Upper lobe of left lung (tissue), 6 donors: ENCODE measurements at regions not wholly inside any gene's neighbourhood (a gene's known extent, or its start where the extent isn't known, plus 50 kb on each side); places are given as distances from the start of the nearest gene placed in this dataset.

Experiments
- ATAC-seq, 2 donors: fragments of 200-7000 bp; cut with Tn5 transposase; one replicate each; pipeline ENCODE4 v1.9.1; 2022; ENCODE audit warnings: mild to moderate bottlenecking in 2 of 2, moderate library complexity in 2 of 2; ENCODE audit not compliant: low FRiP score in 2 of 2
- DNase-seq, 2 donors: peaks; one replicate each; pipeline ENCODE4 v3.0.0-alpha.2; 2019 to 2020
- H3K27ac ChIP-seq, 4 donors: fragments of 200-600 bp; sonication (generic); one replicate each; pipeline ENCODE4 v1.5.1; 2016 to 2019
- H3K27me3 ChIP-seq, 4 donors: fragments of 200-600 bp; sonication (generic); one replicate each; pipeline ENCODE4 v1.5.1; 2017 to 2019
- H3K36me3 ChIP-seq, 4 donors: fragments of 200-600 bp; sonication (generic); one replicate each; pipeline ENCODE4 v1.5.1; 2016 to 2019
- H3K4me1 ChIP-seq, 4 donors: fragments of 200-600 bp; sonication (generic); one replicate each; pipeline ENCODE4 v1.5.1; 2018 to 2019
- H3K4me3 ChIP-seq, 4 donors: fragments of 200-600 bp; sonication (generic); one replicate each; pipeline ENCODE4 v1.5.1; 2017 to 2019; ENCODE audit warnings: mild to moderate bottlenecking in 2 of 4, moderate library complexity in 1 of 4
- H3K9me3 ChIP-seq, 4 donors: fragments of 200-600 bp; sonication (generic); one replicate each; pipeline ENCODE4 v1.5.1; 2018 to 2019
- EP300 ChIP-seq, 4 donors: sonication (generic); formaldehyde crosslinking; IDR thresholded peaks; one replicate each; pipeline ENCODE4 v1.5.1; 2017; ENCODE audit warnings: antibody characterized with exemption in 4 of 4, control low read depth in 2 of 4
- POLR2A ChIP-seq, 4 donors: fragments of 450-650 bp; IDR thresholded peaks; one replicate each; pipeline ENCODE4 v1.5.1; 2016 to 2017; ENCODE audit warnings: antibody characterized with exemption in 4 of 4, mild to moderate bottlenecking in 2 of 4
- POLR2AphosphoS5 ChIP-seq, 2 donors: sonication (generic); formaldehyde crosslinking; IDR thresholded peaks; one replicate each; pipeline ENCODE4 v1.5.1; 2017; ENCODE audit warnings: antibody characterized with exemption in 2 of 2
- WGBS, 2 donors: methylation state at CpG; one replicate each; pipeline ENCODE4 v1.1.5; 2017 to 2018; 5-methylcytosine and 5-hydroxymethylcytosine counted together
- TF ChIP-seq, protein P1 (sequence below), 6 experiments: fragments of 450-650 bp in 4 of 6; fragments of 200-600 bp in 2 of 6; sonication (generic) in 2 of 6; IDR thresholded peaks; one replicate each; pipeline ENCODE4 v1.5.1; 2016 to 2019; ENCODE audit warnings: antibody characterized with exemption in 6 of 6
- donor health status: DM: no; HTN: no; CAD: no; lungs with moderate emphysema.
- donor health status: DM: no; HTN: yes; CAD: no; lungs with severe emphysema.

DNA sequence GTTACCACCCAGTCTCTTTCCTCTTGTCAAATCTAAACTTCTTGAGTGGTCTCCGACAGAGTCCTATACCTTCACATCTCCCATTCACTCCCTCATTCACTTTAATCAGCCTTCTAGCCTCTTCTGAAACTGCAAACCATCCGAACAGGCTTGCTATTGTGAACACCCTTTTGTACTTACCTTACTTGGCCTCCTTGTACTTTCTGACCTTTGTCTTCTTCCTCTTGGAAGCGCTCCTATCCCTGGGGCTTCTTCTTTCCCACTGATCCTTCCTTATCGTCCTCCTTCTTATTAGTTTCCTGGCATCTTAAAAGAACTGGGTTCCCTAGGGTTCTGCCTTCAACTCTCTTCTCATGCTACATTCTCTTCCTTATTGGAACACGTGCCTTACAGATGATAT lies 76.9 kb upstream of the HIF1A start:
- Histone ChIP-seq H3K4me3 (no peak overlapping the region), H3K36me3 (no peaks in the 10 kb centered on the region), H3K9me3 (no peaks in the 10 kb centered on the region), H3K27me3 (no peaks in the 10 kb centered on the region), H3K27ac (no peak overlapping the region), H3K4me1 (peaks cover 0 to 4% (median 0%) of the 10 kb centered on the region in 4 donors)
- DNase-seq (no peak), ATAC-seq (no peak)
- TF ChIP-seq, protein P1, sequence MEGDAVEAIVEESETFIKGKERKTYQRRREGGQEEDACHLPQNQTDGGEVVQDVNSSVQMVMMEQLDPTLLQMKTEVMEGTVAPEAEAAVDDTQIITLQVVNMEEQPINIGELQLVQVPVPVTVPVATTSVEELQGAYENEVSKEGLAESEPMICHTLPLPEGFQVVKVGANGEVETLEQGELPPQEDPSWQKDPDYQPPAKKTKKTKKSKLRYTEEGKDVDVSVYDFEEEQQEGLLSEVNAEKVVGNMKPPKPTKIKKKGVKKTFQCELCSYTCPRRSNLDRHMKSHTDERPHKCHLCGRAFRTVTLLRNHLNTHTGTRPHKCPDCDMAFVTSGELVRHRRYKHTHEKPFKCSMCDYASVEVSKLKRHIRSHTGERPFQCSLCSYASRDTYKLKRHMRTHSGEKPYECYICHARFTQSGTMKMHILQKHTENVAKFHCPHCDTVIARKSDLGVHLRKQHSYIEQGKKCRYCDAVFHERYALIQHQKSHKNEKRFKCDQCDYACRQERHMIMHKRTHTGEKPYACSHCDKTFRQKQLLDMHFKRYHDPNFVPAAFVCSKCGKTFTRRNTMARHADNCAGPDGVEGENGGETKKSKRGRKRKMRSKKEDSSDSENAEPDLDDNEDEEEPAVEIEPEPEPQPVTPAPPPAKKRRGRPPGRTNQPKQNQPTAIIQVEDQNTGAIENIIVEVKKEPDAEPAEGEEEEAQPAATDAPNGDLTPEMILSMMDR (IDR thresholded peaks at IDR 0.05), result no peak
- TF ChIP-seq POLR2AphosphoS5 (IDR thresholded peaks at IDR 0.05) (no peak), EP300 (IDR thresholded peaks at IDR 0.05) (no peak), POLR2A (IDR thresholded peaks at IDR 0.05) (no peak)
- WGBS, 2 donors, result 82 to 88% methylated on average over 5 of the region's 5 CpGs

DNA sequence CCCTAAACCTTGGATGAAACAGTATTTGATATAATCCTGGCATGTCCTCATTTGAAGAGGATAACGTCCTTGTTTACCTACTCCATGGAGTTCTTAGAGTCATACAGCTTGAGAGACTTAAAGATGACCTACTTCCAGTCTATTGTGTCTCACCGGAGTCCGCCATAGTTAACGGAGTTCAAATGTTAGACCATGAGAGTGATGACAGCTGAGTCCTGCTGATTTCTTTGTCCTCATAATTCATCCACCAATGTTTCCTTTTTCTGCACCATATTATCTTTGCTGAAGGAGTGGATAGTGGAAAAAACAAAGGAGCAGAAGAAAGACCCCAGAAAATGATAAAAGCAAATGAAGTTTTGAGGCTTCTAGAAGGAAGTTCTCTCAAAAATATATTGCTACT lies 75.8 kb upstream of the HIF1A start:
- DNase-seq (no peak), ATAC-seq (no peak)
- Histone ChIP-seq H3K27ac (no peak overlapping the region), H3K27me3 (no peaks in the 10 kb centered on the region), H3K4me1 (peaks cover 0 to 4% (median 0%) of the 10 kb centered on the region in 4 donors), H3K4me3 (no peak overlapping the region), H3K9me3 (no peaks in the 10 kb centered on the region), H3K36me3 (no peaks in the 10 kb centered on the region)
- WGBS, 2 donors, result 91% methylated on average over 4 of the region's 4 CpGs
- no peak for TF ChIP-seq EP300 (IDR thresholded peaks at IDR 0.05)
- TF ChIP-seq, protein P1 (IDR thresholded peaks at IDR 0.05), result no peak
- no peak for TF ChIP-seq POLR2AphosphoS5 (IDR thresholded peaks at IDR 0.05)
- no peak for TF ChIP-seq POLR2A (IDR thresholded peaks at IDR 0.05)

DNA sequence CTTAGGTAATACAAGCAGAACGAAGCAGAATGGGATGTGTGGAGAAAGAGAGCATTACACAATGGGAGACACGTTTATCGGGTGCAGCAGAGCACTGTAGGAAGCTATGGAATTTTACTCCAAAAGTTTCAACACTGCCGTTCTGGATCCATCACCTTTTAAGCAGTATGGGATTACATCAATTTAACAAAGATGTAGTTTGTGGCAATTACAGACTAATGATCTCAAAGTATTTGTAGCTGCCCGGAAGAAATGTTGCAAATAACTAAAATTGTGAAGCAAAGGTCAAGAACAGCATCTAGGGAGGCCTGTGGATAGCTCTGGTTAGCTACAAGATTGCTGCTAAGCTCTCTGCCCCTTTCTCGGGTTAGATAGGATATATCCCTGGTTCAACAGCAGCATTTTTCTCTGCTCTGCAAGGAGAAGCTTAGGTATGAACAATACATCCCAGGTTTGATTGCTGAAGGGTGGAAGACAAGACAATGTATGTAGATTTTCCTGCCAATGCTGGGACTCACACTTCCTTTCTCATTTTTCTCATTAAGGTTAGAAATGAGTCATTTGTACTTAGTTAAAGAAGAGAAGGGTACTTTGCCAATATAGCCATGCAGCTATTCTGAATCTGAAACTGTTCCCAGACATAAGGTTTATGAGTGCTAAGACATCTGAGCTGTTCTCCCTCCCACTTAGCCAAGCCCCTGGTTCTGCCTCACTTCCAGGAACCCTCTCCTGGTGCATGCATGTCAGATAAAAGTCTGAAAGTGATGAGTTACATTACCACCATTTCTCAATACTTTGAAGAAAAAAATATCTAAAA lies 75.0 kb upstream of the HIF1A start:
- Histone ChIP-seq H3K4me1 (peaks cover 0 to 4% (median 0%) of the 10 kb centered on the region in 4 donors), H3K9me3 (no peaks in the 10 kb centered on the region), H3K4me3 (no peak overlapping the region), H3K27ac (peak overlapping the region in 1 of 4 donors; percentile 19), H3K36me3 (no peaks in the 10 kb centered on the region), H3K27me3 (no peaks in the 10 kb centered on the region)
- WGBS, 2 donors, result 65 to 80% methylated on average over 6 of the region's 6 CpGs
- TF ChIP-seq, protein P1 (IDR thresholded peaks at IDR 0.05), result no peak
- TF ChIP-seq EP300 (IDR thresholded peaks at IDR 0.05) (no peak), POLR2AphosphoS5 (IDR thresholded peaks at IDR 0.05) (no peak), POLR2A (IDR thresholded peaks at IDR 0.05) (no peak)
- no peak for DNase-seq
- ATAC-seq, result peak; percentile 43 to 64

DNA sequence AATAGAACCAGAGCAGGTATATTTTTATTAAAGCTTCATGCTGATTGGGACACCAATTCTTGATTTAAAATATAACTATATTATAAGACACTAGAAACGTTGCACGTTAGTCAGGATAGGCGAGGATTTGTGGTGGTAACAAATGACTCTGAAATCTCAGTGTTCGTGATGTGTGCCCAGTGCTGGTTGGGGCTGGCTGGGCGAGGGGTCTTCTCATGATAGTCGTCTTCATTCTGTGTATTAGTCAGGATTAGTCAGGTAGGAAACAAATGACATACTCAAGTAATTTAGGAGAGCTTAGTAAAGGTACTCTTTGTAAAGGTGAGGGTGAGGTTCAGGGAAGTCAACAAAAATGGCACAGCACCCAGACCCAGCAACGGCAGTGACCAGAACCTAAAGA lies 73.9 kb upstream of the HIF1A start:
- no peaks in the 10 kb centered on the region for H3K27me3 ChIP-seq
- ATAC-seq (no peak), DNase-seq (no peak)
- TF ChIP-seq POLR2A (IDR thresholded peaks at IDR 0.05) (no peak), POLR2AphosphoS5 (IDR thresholded peaks at IDR 0.05) (no peak), EP300 (IDR thresholded peaks at IDR 0.05) (no peak)
- TF ChIP-seq, protein P1 (IDR thresholded peaks at IDR 0.05), result no peak
- H3K4me1 ChIP-seq, result no peaks in the 10 kb centered on the region
- no peaks in the 10 kb centered on the region for H3K36me3 ChIP-seq
- 76 to 80% methylated on average over 7 of the region's 7 CpGs for WGBS, 2 donors
- H3K4me3 ChIP-seq, result no peak overlapping the region
- H3K27ac ChIP-seq, result no peak overlapping the region
- no peaks in the 10 kb centered on the region for H3K9me3 ChIP-seq

DNA sequence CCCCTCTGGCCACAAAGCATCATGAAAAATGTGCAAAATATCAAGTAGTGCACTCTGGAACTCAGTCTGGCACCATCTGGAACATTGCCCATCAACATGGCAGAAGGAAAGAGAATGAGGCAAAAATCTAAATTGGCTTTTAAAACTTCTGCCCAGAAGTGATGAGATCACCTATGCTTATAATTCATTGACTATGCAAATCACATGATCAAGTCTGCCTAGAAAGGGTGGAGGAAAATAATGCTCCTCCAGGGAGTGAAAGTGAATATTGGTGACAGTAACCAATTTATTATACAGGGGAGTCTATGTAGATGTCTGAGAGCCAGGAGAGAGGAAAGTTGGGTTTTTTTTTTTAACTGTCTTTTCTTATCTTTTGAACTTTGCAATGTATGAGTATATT lies 73.3 kb upstream of the HIF1A start:
- Histone ChIP-seq H3K9me3 (no peaks in the 10 kb centered on the region), H3K4me3 (no peak overlapping the region), H3K36me3 (no peaks in the 10 kb centered on the region), H3K27ac (no peak overlapping the region), H3K27me3 (no peaks in the 10 kb centered on the region), H3K4me1 (no peaks in the 10 kb centered on the region)
- TF ChIP-seq, protein P1 (IDR thresholded peaks at IDR 0.05), result no peak
- TF ChIP-seq POLR2A (IDR thresholded peaks at IDR 0.05) (no peak), POLR2AphosphoS5 (IDR thresholded peaks at IDR 0.05) (no peak), EP300 (IDR thresholded peaks at IDR 0.05) (no peak)
- DNase-seq (no peak), ATAC-seq (no peak)
